ENCODE measurements at regions not wholly inside any gene's neighbourhood (a gene's known extent, or its start where the extent isn't known, plus 50 kb on each side); places are given as distances from the start of the nearest gene placed in this dataset.
"Not testable (repeated sequence)": the region's sequence is repeated elsewhere in the genome, so short reads cannot be mapped to it uniquely, and the experiment has no call there.

- no peak for DNase-seq (ENCODE audit: low read depth in 4 of 4, low spot score in 3 of 4)
Observed at GRCh38 chr4:38327174-38327573, 336.8 kb upstream of the KLF3 start.

GRCh38 chr4:38328989-38329729, 334.8 kb upstream of the KLF3 start:
- DNase-seq (ENCODE audit: low read depth in 4 of 4, low spot score in 3 of 4): no peak

GRCh38 chr4:38330321-38330720, 333.7 kb upstream of the KLF3 start:
- DNase-seq (ENCODE audit: low read depth in 4 of 4, low spot score in 3 of 4): no peak

- no peak for DNase-seq (ENCODE audit: low read depth in 4 of 4, low spot score in 3 of 4)
Observed at GRCh38 chr4:38330936-38331335, 333.1 kb upstream of the KLF3 start.

GRCh38 chr4:38332699-38333098, 331.3 kb upstream of the KLF3 start:
- no peak for DNase-seq (ENCODE audit: low read depth in 4 of 4, low spot score in 3 of 4)

GRCh38 chr4:38333219-38333618, 330.8 kb upstream of the KLF3 start:
- no peak for DNase-seq (ENCODE audit: low read depth in 4 of 4, low spot score in 3 of 4)

GRCh38 chr4:38334791-38335190, 329.2 kb upstream of the KLF3 start:
- no peak for DNase-seq (ENCODE audit: low read depth in 4 of 4, low spot score in 3 of 4)

- DNase-seq (ENCODE audit: low read depth in 4 of 4, low spot score in 3 of 4): not testable (repeated sequence)
Observed at GRCh38 chr4:38338939-38339338, 325.1 kb upstream of the KLF3 start.

- no peak for DNase-seq (ENCODE audit: low read depth in 4 of 4, low spot score in 3 of 4)
Observed at GRCh38 chr4:38343608-38344007, 320.4 kb upstream of the KLF3 start.

GRCh38 chr4:38344929-38345328, 319.1 kb upstream of the KLF3 start:
- DNase-seq (ENCODE audit: low read depth in 4 of 4, low spot score in 3 of 4): no peak

- no peak for DNase-seq (ENCODE audit: low read depth in 4 of 4, low spot score in 3 of 4)
Observed at GRCh38 chr4:38347251-38347650, 316.7 kb upstream of the KLF3 start.

- DNase-seq (ENCODE audit: low read depth in 4 of 4, low spot score in 3 of 4): no peak
Observed at GRCh38 chr4:38354421-38354820, 309.6 kb upstream of the KLF3 start.

GRCh38 chr4:38354872-38355271, 309.1 kb upstream of the KLF3 start:
- DNase-seq (ENCODE audit: low read depth in 4 of 4, low spot score in 3 of 4): no peak

GRCh38 chr4:38356686-38357085, 307.3 kb upstream of the KLF3 start:
- no peak for DNase-seq (ENCODE audit: low read depth in 4 of 4, low spot score in 3 of 4)

- no peak for DNase-seq (ENCODE audit: low read depth in 4 of 4, low spot score in 3 of 4)
Observed at GRCh38 chr4:38357546-38357945, 306.5 kb upstream of the KLF3 start.

GRCh38 chr4:38359113-38359512, 304.9 kb upstream of the KLF3 start:
- DNase-seq (ENCODE audit: low read depth in 4 of 4, low spot score in 3 of 4): no peak

GRCh38 chr4:38360201-38360600, 303.8 kb upstream of the KLF3 start:
- no peak for DNase-seq (ENCODE audit: low read depth in 4 of 4, low spot score in 3 of 4)

GRCh38 chr4:38364383-38364963, 299.5 kb upstream of the KLF3 start:
- no peak for DNase-seq (ENCODE audit: low read depth in 4 of 4, low spot score in 3 of 4)

GRCh38 chr4:38365261-38365660, 298.7 kb upstream of the KLF3 start:
- DNase-seq (ENCODE audit: low read depth in 4 of 4, low spot score in 3 of 4): no peak

- no peak for DNase-seq (ENCODE audit: low read depth in 4 of 4, low spot score in 3 of 4)
Observed at GRCh38 chr4:38365748-38366310, 298.2 kb upstream of the KLF3 start.

GRCh38 chr4:38366456-38366855, 297.5 kb upstream of the KLF3 start:
- DNase-seq (ENCODE audit: low read depth in 4 of 4, low spot score in 3 of 4): no peak

GRCh38 chr4:38366997-38367396, 297.0 kb upstream of the KLF3 start:
- no peak for DNase-seq (ENCODE audit: low read depth in 4 of 4, low spot score in 3 of 4)
